ENCODE measurements at regions not wholly inside any gene's neighbourhood (a gene's known extent, or its start where the extent isn't known, plus 50 kb on each side); places are given as distances from the start of the nearest gene placed in this dataset.

DNA sequence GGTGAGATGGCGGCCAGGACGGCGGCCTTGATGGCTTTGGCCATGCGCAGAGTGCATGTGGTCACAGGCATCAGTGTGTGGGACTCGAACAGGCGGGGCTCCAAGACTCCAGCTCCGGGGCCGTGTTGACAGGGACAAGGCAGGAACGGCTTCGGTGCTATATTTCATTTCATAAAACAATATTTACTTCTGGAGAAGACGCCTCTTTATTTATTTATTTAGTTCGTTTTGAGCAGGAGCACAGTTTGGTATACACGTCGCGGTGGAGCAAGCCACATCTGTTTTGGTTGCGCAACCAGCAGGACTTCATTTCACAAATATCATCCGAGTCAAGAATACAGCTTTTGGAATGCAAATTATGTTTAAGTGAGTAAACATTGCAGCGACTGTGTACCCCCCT, 166.7 kb upstream of the TSHZ3 start:
- TF ChIP-seq, protein P1, sequence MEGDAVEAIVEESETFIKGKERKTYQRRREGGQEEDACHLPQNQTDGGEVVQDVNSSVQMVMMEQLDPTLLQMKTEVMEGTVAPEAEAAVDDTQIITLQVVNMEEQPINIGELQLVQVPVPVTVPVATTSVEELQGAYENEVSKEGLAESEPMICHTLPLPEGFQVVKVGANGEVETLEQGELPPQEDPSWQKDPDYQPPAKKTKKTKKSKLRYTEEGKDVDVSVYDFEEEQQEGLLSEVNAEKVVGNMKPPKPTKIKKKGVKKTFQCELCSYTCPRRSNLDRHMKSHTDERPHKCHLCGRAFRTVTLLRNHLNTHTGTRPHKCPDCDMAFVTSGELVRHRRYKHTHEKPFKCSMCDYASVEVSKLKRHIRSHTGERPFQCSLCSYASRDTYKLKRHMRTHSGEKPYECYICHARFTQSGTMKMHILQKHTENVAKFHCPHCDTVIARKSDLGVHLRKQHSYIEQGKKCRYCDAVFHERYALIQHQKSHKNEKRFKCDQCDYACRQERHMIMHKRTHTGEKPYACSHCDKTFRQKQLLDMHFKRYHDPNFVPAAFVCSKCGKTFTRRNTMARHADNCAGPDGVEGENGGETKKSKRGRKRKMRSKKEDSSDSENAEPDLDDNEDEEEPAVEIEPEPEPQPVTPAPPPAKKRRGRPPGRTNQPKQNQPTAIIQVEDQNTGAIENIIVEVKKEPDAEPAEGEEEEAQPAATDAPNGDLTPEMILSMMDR (IDR thresholded peaks at IDR 0.05; ENCODE audit: extremely low read depth, low read depth, low read length), result no peak
- Histone ChIP-seq H3K4me3 (ENCODE audit: insufficient read depth, low read length) (no peak overlapping the region), H3K79me2 (ENCODE audit: insufficient read depth, low read length) (no peaks in the 10 kb centered on the region), H3K4me1 (ENCODE audit: insufficient read depth, low read length) (no peaks in the 10 kb centered on the region), H3K27ac (ENCODE audit: low read depth, low read length) (no peak overlapping the region), H3K36me3 (ENCODE audit: insufficient read depth, low read length) (no peaks in the 10 kb centered on the region), H3K4me2 (ENCODE audit: insufficient read depth, low read length) (no peak overlapping the region), H4K20me1 (ENCODE audit: insufficient read depth, low read length) (no peaks in the 10 kb centered on the region), H3K27me3 (ENCODE audit: insufficient read depth, low read length) (no peaks in the 10 kb centered on the region), H2AFZ (ENCODE audit: low read length) (no peak overlapping the region), H3K9me3 (ENCODE audit: low read depth, low read length) (no peaks in the 10 kb centered on the region)
- DNase-seq (ENCODE audit: insufficient read length, low spot score, missing footprints), result no peak

- Histone ChIP-seq H3K9me3 (ENCODE audit: low read depth, low read length) (no peaks in the 10 kb centered on the region), H3K4me1 (ENCODE audit: insufficient read depth, low read length) (no peaks in the 10 kb centered on the region), H3K27ac (ENCODE audit: low read depth, low read length) (no peak overlapping the region), H3K36me3 (ENCODE audit: insufficient read depth, low read length) (no peaks in the 10 kb centered on the region), H4K20me1 (ENCODE audit: insufficient read depth, low read length) (no peaks in the 10 kb centered on the region), H3K4me2 (ENCODE audit: insufficient read depth, low read length) (no peak overlapping the region), H3K27me3 (ENCODE audit: insufficient read depth, low read length) (no peaks in the 10 kb centered on the region), H3K4me3 (ENCODE audit: insufficient read depth, low read length) (no peak overlapping the region), H2AFZ (ENCODE audit: low read length) (no peak overlapping the region), H3K79me2 (ENCODE audit: insufficient read depth, low read length) (no peaks in the 10 kb centered on the region)
- TF ChIP-seq, protein P1 (IDR thresholded peaks at IDR 0.05; ENCODE audit: extremely low read depth, low read depth, low read length), result no peak
- DNase-seq (ENCODE audit: insufficient read length, low spot score, missing footprints), result no peak
Observed at GRCh38 chr19:31516756-31517155, 167.5 kb upstream of the TSHZ3 start.

DNA sequence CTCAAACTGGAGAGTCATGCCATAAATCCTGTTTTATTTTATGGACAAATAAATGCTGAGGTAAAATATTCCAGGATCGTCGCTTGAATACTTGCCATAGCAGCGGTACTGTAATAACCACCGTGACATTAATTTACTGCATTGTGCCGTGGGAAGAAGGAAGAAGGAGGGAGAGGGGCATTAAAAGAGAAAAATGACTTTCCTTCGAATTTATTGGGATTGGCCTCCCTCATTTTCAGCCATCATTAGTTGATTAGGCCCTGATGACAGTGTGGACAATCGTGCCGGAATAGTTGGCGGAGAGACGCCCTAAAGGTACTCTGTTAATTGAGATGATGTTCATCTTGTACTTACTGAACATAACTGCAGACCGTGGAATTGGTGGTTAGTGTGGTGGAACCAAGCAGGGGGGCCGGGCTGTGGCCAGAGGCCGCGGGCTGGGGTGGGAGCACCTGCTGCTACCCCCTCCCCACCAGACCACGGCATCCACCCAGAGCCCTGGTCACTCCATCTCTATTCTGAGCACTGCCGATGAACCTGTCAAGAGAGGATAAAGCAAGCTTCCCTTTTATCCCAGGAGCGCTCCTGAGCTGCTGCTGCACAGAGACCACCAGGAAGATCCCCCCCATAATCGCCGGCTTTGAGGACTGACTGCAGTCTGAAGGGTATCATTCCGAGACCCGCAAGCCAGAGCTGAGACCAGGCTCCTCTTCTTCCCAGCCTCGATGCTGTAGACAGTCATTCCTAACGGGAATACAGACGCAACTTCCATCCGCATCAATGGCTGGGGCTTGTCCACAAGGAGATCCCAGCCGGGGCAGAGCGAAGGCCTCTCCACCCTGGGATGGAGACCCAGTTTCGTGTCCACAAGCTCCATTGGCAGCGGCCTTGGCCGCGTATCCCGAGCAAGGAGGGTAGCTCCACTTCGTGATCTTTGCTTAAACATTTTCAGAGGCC, 168.3 kb upstream of the TSHZ3 start:
- Histone ChIP-seq H3K27ac (ENCODE audit: low read depth, low read length) (no peak overlapping the region), H3K4me1 (ENCODE audit: insufficient read depth, low read length) (no peaks in the 10 kb centered on the region), H3K9me3 (ENCODE audit: low read depth, low read length) (no peaks in the 10 kb centered on the region), H3K4me3 (ENCODE audit: insufficient read depth, low read length) (no peak overlapping the region), H2AFZ (ENCODE audit: low read length) (no peak overlapping the region), H3K4me2 (ENCODE audit: insufficient read depth, low read length) (no peak overlapping the region), H3K27me3 (ENCODE audit: insufficient read depth, low read length) (no peaks in the 10 kb centered on the region), H3K36me3 (ENCODE audit: insufficient read depth, low read length) (no peaks in the 10 kb centered on the region), H4K20me1 (ENCODE audit: insufficient read depth, low read length) (no peaks in the 10 kb centered on the region), H3K79me2 (ENCODE audit: insufficient read depth, low read length) (no peaks in the 10 kb centered on the region)
- DNase-seq (ENCODE audit: insufficient read length, low spot score, missing footprints), result no peak
- TF ChIP-seq, protein P1 (IDR thresholded peaks at IDR 0.05; ENCODE audit: extremely low read depth, low read depth, low read length), result no peak

DNA sequence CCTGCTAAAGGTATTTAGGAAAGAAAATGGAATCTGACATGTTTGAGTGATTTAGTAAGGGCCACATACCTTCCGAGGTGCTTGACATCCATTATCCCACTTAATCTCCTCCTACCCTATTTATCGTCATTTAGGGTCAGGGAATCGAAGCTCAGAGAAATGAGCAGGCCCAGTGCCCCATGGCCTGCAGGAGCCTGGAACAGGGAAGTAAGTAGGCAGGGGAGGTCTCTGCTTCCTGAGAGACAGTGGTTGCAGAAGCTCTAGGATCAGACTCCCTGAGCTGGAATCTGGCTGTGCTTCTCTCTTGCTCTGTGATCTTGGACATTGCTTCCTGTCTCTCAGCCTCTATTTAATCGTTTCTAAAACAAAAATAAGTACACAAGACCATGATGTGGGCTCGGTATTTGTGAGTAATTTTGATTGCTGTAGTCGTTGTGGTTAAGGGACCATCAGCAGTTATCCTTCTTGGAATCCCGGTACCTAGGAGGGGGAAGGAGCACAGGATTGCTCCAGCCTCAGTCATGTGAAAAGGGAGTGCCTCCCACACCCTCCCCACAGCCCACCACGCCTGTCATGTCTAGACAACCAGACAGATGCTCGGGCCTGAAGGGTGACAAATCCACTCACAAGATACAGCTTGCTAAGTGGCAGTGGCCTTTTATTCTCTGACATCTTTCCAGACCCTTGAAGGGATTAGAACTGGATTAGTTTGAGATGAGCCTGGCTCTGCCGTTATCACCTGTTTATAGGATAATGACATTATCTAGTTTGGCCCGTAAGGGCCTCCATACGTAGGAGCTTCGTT, 169.2 kb upstream of the TSHZ3 start:
- no peaks in the 10 kb centered on the region for H3K79me2 ChIP-seq (ENCODE audit: insufficient read depth, low read length)
- H3K4me3 ChIP-seq (ENCODE audit: insufficient read depth, low read length), result no peak overlapping the region
- H3K4me2 ChIP-seq (ENCODE audit: insufficient read depth, low read length), result no peak overlapping the region
- H3K27me3 ChIP-seq (ENCODE audit: insufficient read depth, low read length), result no peaks in the 10 kb centered on the region
- no peak overlapping the region for H3K27ac ChIP-seq (ENCODE audit: low read depth, low read length)
- no peak overlapping the region for H2AFZ ChIP-seq (ENCODE audit: low read length)
- no peaks in the 10 kb centered on the region for H4K20me1 ChIP-seq (ENCODE audit: insufficient read depth, low read length)
- H3K4me1 ChIP-seq (ENCODE audit: insufficient read depth, low read length), result no peaks in the 10 kb centered on the region
- TF ChIP-seq, protein P1 (IDR thresholded peaks at IDR 0.05; ENCODE audit: extremely low read depth, low read depth, low read length), result no peak
- no peak for DNase-seq (ENCODE audit: insufficient read length, low spot score, missing footprints)
- no peaks in the 10 kb centered on the region for H3K9me3 ChIP-seq (ENCODE audit: low read depth, low read length)
- H3K36me3 ChIP-seq (ENCODE audit: insufficient read depth, low read length), result no peaks in the 10 kb centered on the region

All from osteoblast (primary cell).